ENCODE measurements at regions not wholly inside any gene's neighbourhood (a gene's known extent, or its start where the extent isn't known, plus 50 kb on each side); places are given as distances from the start of the nearest gene placed in this dataset.

- intact Hi-C loops (cut with micrococcal nuclease; ENCODE audit: unreplicated experiment) (loop anchor here (5.0 kb wide), 1 partner anchor 450 kb away; no protein-coding TSS in a partner anchor), in situ Hi-C loops (cut with MboI) (no loop called here)
- H3K4me1 ChIP-seq (ENCODE audit: control insufficient read depth, insufficient read depth, low read length): no peaks in the 10 kb centered on the region
- no peaks in the 10 kb centered on the region for H4K20me1 ChIP-seq (ENCODE audit: control insufficient read depth, insufficient read depth)
- ChIA-PET POLR2A (no interaction called here), SMC1A (ENCODE audit: uncharacterized antibody, unreplicated experiment) (interaction anchor here (1.0 kb wide), 1 partner anchor 436 kb away, joined by 4 read pairs; no protein-coding TSS in a partner anchor), CTCF (no interaction called here), RAD21 (ENCODE audit: unreplicated experiment) (no interaction called here)
- no peak for DNase-seq (ENCODE audit: low read depth, low spot score)
- no peak overlapping the region for H3K27ac ChIP-seq (ENCODE audit: control insufficient read depth, insufficient read depth)
- no peak overlapping the region for H2AFZ ChIP-seq (ENCODE audit: control insufficient read depth, low read depth, low read length)
- TF ChIP-seq SRF (IDR thresholded peaks at IDR 0.05; ENCODE audit: low read depth in 2 of 2, low read length in 2 of 2): no peak
- 3% methylated on average over 3 of the region's 3 CpGs for WGBS (ENCODE audit: insufficient coverage, insufficient replicate concordance, low lambda C conversion rate, missing lambda C conversion rate)
- no peak overlapping the region for H3K4me3 ChIP-seq
- BruUV-seq (replicated peaks): no TSS peak
- no peak for ATAC-seq
- H3K36me3 ChIP-seq (ENCODE audit: control insufficient read depth in 2 of 2, insufficient read depth in 2 of 2, low read length in 1 of 2): no peaks in the 10 kb centered on the region
- H3K79me2 ChIP-seq (ENCODE audit: control insufficient read depth, insufficient read depth, low read length): no peaks in the 10 kb centered on the region
- no peak overlapping the region for H3K9ac ChIP-seq (ENCODE audit: control insufficient read depth, insufficient read depth, low read length)
- FAIRE-seq: no peak
- no peaks in the 10 kb centered on the region for H3K9me3 ChIP-seq (replicated peaks; ENCODE audit: control insufficient read depth, insufficient read depth, low read length)
- H3K27me3 ChIP-seq (replicated peaks in 1 of 2; ENCODE audit: control insufficient read depth in 2 of 2, insufficient read depth in 2 of 2, low read length in 1 of 2): no peaks in the 10 kb centered on the region
- H3K4me2 ChIP-seq (ENCODE audit: control insufficient read depth, insufficient read depth): no peak overlapping the region
These were observed 51.8 kb upstream of the CDC14C start for GRCh38 chr7:48872548-48872947.
